NCI-H2081 (cell line): ENCODE measurements at regions not wholly inside any gene's neighbourhood (a gene's known extent, or its start where the extent isn't known, plus 50 kb on each side); places are given as distances from the start of the nearest gene placed in this dataset.
"Not testable (repeated sequence)": the region's sequence is repeated elsewhere in the genome, so short reads cannot be mapped to it uniquely, and the experiment has no call there.

Experiments
- DNase-seq, 2 experiments: peaks; one replicate each; lab custom pipeline; 2025; lab: John Stamatoyannopoulos, UW

DNA sequence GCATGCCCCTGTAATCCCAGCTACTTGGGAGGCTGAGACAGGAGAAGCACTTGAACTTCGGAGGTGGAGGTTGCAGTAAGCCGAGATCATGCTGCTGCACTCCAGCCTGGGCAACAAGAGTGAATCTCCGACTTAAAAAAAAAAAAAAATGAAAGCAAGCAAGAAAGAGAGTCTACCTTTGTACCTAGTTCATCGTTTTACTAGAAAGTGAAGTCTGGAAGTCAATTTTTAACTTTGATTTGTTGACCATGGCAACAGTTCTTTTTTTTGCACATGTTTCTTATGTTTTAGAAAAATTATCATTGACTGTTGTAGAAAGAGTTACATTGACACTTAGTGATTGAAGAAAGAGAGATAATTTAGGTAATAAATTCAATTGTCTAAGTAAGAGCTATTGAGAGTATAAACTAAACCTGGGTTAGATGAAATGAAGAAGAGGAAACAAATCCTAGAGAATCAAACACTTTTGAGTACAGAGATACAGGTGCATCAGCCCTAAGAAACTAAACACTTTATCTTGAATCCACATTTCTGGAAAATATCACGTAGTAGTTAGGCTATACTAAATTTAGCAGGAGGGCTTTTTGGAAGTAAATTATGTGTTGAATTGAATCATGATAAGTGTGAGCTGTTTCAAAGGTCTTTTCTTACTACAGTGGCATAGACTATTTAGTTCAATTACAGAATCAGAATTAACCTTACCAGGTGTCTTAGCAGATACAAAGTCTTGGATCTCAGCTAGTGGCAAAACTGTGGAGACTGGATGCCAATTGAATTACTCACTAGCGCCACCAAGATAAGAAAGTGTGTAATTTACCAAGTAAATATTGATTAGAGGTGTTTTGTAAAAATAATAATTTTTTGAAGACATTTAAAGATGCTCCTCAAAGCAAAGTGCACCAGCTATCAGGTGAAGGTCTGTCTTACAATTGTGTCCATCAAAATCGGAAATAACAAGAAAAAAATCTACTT lies 303.4 kb upstream of the NRXN1 start:
- DNase-seq: no peak

DNA sequence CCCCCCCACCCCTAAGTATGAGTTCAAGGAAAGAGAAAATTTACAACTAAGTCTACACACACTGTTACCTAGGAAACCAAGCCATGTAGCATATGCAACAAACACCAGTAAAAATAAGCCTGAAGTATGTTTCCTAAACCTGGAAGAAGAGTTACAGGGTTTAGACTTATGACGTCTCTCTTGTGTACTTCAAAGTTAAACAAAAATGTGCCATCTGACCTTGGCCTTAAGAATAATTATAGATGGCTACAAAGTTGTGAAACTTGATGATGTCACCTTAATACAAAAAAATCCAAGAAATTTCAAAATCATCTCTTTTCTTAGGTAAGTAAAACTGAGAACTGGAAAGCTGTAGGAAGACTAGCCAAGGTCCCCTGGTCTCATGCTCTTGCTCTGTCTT lies 297.6 kb upstream of the NRXN1 start:
- DNase-seq: no peak

DNA sequence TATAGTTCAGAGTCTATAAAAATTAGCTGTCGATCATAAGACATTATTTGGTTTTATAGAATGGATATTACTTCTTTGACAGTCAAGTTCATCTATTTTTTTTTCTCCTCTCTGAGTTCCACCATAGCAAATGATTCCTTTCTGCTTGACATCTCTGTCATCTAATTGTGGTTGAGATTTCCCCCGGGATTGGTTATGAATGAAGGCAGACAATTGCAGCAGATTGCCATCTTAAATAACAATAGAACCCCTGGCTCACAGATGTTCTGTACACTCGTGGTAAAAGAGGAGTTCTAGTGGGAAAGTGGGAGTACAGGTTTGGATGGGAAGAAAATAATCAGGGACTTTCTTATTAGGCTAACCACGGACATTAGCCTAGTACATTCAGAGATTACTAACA lies 292.1 kb upstream of the NRXN1 start:
- no peak for DNase-seq

DNA sequence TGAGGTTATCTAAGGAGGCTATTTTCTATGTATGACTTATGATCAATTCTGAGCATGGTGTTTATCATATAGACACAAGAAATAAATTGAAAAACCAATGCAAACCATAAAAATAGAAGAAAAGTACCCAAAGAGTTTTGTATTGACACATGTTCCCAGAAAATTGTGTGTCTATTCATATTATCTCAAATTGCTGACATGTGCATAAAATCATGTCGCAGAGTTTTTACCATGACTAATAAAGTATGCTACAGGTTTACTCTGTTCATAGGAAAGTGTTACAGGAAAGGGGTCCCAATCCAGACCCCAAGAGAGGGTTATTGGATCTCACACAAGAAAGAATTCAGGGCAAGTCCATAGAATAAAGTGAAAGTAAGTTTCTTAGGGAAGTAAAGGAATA lies 290.7 kb upstream of the NRXN1 start:
- no peak for DNase-seq

DNA sequence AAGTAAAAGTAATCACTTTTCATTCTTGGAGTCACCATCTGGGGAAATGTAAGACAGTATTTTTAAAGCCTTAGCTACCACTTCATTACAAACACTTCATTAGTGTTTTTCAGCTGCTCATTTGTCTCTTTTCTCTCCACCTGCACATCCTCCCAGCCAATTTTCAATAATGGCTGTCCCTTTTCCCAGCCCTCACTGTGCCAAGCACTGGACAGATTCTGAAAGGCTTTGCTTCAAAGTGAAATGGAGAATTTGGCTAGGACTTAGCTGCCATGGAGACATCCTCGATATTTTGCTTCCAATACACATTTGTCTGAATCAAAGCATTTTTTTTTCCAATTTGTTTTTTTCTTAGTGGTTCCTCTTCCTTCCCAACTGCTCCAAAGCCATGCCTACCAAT lies 272.4 kb upstream of the NRXN1 start:
- no peak for DNase-seq

DNA sequence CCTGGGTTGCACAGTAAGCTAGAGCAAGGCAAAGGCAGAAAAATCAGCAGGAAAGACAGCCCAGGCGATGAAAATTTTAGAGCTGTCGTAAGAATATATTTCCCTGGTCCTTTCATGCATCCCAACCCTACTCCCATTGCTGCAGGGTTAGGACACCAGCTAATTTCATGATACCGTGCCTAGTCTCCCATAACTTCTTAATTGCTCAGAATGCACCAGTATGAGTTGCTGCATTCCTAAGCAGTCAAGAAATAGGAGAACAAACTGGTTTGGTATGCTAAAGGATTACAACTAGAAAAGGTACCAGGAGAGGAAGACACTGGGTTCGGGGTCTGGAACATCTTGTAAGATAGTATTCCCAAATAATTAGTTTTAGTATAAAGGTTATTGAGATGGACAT lies 269.4 kb upstream of the NRXN1 start:
- no peak for DNase-seq

DNA sequence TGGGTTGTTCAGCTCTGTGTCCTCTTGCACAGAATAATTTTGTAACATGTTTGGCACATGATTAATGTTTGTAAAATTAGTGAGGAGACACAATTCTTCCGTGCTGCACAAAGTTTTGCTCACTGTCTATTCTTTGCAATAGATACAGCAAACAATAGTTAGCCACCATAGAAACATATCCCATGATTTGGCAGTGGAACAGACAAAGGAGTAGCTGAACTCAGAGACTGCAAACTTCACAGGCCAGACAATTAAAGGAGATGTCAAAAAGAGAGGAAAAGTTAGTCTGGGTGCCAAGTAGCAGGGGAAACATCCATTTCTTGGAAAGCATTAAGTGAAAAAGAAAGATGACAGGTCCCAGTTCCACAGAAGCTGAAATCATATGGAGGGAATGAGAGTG lies 267.4 kb upstream of the NRXN1 start:
- DNase-seq: no peak

DNA sequence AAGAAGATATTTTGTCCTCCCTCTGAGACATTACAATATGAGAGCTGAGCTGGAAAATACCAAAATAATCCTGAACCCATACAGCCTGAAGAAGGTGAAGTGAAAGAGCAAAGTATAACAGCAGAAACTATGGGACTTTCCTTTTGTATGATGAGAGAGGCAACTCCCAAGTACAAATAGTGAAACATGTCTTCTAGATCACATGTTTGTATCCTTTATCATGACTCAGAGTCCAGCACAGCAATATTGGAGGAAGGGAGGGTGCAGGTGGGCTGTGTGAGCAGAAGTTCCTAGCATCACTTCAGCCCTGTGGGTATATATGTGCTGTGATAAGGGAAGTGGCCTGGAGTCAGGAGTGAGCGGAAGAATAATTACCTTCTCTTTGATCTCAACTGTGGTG lies 265.6 kb upstream of the NRXN1 start:
- no peak for DNase-seq

DNA sequence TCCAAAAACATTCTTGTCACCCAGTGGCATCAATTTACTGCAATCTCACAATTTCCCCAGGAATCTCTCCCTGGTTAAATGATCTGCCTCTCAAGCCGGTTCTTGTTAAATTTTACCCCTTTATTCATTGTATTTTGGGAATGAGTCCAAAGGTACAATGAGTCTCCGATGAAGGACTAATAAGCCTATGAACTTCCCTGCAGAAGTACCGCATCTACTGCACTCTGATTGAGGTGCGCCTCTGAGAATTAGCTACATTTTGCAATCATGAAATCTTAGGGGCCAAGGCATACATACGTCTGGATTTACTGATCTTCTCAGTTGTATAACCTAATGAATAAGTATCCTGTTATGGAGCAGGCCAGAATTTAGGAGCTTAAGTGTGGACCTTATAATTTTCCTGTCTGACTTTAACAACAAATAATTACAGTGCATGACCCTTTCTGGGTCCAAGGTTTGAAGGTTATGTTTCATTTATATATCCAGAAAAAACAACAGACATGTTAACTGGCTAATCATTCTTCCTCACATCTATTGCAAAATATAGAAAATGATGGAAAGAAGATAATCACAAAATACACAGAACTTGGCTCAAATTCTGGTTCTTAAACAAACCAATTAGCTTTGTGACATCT lies 261.8 kb upstream of the NRXN1 start:
- no peak for DNase-seq

DNA sequence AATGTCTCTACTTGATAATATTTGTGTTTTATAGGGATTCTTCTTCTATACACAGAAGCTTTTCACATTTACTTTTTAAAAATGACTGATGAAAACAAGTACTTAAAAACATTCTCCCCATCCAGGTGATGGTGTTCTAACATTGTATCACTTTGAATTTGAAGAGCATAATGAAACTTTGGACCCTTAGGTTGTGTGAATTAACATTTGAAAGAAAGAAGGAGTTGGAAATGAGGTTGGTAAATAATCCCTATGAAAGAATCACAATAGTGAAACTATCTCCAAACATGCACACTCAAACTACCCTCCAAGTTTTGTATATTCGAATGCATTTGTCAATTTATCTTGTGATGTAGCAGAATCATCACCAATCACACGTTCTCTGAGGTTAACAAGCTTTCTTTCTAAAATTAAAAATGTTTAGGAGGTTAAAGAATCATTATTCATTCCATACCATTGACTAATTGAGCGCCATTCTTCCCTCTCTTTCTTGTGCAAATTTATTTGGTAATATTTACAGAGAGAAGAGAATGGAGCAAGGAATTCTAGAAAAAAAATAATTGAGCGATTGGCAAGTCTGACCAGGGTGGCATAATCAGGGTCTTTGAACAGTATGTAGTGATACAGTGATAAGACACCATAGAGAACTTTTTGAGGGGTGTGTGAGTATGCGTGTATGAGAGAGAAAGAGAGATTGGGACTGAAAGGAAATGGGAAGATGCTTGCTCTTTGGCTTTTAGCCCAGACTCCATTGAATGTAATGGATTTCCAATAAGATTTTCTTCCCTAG lies 260.0 kb upstream of the NRXN1 start:
- DNase-seq: no peak

DNA sequence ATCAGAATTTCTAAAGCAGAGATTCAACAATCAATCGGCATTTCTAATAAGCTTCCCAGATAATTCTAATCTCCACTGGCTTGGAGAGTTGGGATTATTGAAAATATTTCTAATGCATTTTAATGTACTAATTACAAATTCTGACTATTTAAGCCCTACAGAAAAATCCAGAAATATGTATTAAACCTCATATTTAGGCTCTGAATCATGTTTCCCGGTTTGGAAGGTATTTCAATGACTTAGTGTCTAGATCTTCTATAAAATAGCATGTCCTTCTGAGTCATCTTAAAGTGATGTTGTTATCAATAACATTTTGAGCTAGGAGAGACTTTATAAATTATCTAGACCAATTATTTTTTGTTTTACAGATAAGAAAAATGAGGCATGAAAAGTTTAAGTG lies 258.8 kb upstream of the NRXN1 start:
- no peak for DNase-seq

DNA sequence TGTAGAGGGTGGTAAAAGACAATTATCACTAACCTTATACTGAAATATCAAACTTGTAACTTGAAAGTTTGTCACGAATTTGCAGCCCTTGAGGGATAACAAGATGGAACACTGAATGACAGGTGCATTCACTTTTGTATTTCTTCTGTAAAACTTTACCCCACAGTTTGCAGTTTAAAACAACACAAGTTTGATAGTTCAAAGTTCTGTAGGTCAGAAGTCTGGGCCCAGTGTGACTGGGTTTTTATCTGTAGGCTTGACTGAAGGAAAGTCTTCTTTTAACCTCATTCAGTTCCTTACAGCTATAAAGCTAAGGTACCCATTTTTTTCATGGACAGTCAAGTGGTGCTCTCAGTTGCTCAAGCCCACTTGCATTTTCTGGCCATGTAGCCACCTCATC lies 257.1 kb upstream of the NRXN1 start:
- DNase-seq: no peak

DNA sequence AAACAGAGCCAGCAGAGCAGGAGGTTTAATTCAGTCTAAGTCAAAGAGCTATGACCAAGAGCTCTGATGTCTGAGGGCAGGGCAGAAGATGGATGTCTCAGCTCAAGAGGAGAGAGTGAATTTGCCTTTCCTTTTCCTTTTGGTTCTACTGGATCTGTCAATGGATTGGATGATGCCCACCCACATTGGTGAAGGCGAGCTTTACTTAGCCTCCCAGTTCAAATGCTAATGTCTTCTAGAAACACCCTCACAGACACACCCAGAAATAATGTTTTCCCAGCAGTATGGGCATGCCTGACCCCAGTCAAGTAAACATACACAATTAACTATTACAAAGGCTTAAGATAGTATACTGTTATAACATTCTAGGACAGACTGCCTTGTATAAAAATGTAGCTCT lies 236.3 kb upstream of the NRXN1 start:
- no peak for DNase-seq

DNA sequence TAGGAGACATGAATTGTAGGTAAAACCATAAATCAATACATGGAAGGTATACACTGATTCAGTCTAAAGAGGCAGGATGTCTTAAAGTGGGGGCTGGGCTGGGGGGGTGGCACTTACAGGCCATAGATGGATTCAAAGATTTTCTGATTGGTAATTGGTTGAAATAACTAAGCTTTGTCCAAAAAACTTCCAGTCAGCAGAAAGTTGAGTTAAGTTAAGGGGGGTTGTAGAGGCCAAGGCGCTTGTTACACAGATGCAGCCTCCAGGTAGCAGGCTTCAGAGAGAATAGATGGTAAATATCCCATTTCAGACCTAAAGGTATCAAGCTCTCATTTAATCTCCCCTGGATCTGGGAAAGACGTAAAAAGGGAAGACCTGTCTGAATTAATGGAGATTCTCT lies 233.6 kb upstream of the NRXN1 start:
- DNase-seq: no peak

DNA sequence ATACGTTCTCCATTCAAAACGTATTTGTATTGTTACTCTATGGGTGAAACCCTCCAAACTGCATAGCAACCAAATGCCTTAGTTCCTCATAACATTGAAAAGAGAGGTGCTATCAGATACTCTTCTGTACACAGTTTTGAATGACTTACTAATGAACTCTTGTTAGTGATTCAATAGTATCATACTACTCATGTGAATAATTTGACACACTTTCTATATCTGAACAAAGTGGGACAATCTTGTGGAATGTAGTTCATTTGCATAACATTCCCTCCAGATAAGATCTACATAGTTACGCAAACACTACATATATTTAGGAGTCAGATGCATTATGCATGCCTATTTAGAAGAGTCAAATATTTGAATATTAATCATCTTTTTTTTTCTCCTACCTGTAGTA lies 232.0 kb upstream of the NRXN1 start:
- peak; percentile 12 to 53 for DNase-seq

DNA sequence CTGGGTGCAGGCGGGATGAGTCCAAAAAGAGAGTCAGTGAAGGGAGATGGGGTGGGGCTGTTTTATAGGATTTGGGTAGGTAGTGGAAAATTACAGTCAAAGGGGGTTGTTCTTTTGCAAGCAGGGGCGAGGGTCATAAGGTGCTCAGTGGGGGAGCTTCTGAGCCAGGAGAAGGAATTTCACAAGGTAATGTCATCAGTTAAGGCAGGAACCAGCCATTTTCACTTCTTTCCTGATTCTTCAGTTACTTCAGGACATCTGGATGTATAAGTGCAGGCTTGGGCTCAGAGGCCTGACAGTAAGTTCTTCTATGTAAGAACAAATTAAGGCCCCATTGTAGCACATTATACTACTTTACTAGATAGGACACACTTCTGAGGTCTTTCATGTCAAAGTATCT lies 231.2 kb upstream of the NRXN1 start:
- not testable (repeated sequence) for DNase-seq

DNA sequence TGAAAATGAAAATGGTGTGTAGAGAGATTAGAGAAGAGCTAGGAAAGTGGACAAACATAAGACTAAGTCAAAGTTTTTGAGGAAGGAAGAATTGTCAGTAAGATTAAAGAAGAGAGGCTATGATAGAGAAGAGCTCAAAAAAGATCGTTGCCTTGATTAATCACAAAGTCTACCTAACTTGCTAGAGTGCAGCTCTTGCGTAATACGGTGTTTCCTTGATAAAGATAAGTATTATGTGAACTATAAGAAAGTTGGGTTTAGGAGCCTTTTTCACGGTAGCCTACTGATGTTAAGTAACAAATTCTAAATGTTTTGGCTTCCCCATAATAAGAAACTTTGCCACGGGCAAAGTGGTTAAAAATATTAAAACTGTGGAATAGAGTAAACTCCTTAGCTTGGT lies 226.4 kb upstream of the NRXN1 start:
- no peak for DNase-seq

DNA sequence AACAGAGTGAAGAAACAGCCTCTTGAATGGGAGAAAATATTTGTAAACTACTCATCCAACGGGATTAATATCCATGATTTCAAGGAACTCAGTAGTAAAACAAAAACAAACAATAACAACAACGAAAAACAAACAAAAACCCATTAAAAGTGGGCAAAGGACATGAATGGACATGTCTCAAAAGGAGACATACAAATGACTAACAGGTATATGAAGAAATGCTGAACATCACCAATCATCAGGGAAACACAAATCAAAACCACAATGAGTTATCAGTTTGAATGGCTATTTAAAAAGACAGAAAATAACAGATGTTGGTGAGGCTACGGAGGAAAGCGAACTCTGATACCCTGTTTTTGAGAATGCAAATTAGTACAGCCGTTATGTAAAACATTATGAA lies 224.8 kb upstream of the NRXN1 start:
- no peak for DNase-seq

DNA sequence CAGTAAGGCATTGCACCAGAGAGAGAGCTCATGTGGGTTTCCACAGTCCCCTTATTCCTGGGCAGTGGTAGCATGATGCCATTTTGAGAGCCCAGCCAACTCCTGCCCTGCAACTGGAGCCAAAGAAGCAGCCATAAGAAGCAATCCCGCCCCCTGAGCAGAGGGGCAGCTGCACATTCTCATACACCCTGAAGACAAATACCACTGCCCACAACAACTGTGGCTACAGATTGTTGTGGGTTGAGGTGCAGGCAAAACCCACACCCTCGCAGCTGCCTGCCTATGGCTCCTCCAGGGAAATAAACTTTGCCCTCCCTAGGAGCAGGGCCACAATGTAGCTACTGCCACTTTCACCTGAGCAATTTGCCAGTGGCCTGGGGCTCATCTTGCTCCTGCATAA lies 219.4 kb upstream of the NRXN1 start:
- no peak for DNase-seq

DNA sequence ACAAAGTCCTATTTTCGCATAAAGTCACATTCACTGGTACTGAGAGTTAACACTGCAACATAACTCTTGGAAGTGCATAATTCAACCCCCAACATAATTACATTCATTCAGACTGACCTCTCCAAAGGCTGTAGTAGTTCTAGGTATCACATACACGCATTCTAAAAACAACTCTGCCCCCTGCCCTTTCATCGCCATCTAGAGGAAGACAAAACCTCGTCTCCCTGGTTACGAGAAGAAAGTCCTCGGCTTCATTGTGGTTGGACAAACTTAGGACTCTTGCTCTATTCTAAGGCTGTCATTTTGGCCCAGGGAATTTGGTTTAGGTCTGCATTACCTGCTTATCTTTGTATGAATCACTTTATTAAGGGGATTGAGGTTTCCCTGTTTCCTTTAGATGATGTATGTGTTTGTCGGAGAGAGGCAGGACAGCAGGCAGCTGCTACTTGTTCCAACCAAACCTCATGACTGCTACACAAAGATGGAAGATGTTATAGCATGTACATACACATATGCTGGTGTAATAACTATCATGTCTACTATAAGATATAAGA lies 215.4 kb upstream of the NRXN1 start:
- DNase-seq: no peak

DNA sequence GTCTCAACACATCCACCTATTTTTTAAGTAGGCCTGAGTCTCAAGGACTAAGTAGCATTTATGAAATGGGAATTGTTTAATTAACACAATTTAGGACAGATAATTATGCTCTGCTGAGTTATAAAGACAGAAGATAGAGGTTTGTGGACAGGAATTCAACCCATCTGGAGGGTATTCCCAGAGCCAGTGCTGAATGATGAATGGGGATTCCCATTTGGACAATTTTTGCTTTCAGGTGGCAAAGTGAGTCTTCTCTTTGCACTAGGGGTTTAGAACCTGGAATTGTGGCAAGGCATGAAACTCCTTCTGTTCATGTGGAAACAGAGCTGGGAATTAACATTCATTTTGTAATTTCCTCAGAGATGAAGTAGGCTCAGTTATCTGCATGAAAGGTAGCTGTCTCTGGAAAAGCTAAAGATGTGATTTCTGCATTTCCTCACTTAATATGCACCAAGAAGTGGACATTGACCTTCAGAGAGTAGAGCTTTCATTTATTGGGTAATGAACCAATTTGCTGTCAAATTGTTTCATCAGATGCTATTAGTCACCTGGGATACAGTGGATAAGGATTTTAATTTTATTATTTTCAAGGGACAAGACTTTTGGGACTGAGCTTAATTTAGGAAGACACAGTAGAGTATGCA lies 212.1 kb upstream of the NRXN1 start:
- DNase-seq: no peak
